A549 (cell line): ENCODE measurements at regions not wholly inside any gene's neighbourhood (a gene's known extent, or its start where the extent isn't known, plus 50 kb on each side); places are given as distances from the start of the nearest gene placed in this dataset.

Source experiments
- ATAC-seq, 2 experiments: fragments of 200-7000 bp in 1 of 2; fragments of >200 bp in 1 of 2; cut with Nextera tagmentation in 1 of 2; cut with Tn5 transposase in 1 of 2; 3 replicates each; pipeline versions ENCODE4 v1.8.0 to v1.9.1; 2018 to 2020; ENCODE audit warnings: mild to moderate bottlenecking in 1 of 2, moderate library complexity in 1 of 2
- CTCF ChIA-PET: fragments of 300-600 bp; sonication (Branson Sonifier 250); formaldehyde crosslinking; extraction: SDS; loops from one replicate; lab custom pipeline; 2021; ENCODE audit warnings: antibody characterized with exemption, inconsistent platforms; lab: Yijun Ruan, JAX
- POLR2A ChIA-PET: fragments of 350-600 bp; formaldehyde crosslinking; extraction: SDS; loops from one replicate; lab custom pipeline; 2021; ENCODE audit warnings: antibody characterized with exemption, inconsistent platforms; lab: Yijun Ruan, JAX
- DNase-seq, 2 experiments: peaks; one replicate each; pipeline versions ENCODE4 v3.0.0 to v3.0.0-alpha.2; 2011 to 2016; ENCODE audit warnings: low read depth in 1 of 2, low spot score in 1 of 2
- FAIRE-seq: peaks from 2 replicates; lab custom pipeline; 2011; peaks lifted over from hg19 to GRCh38; lab: Jason Lieb, UNC
- H3K27ac ChIP-seq, 2 experiments: fragments of >200 bp; sonication (Bioruptor Twin); formaldehyde crosslinking; 3 replicates each; pipeline ENCODE4 v1.5.1; 2016 to 2017
- H3K4me1 ChIP-seq: fragments of >200 bp; sonication (Bioruptor Twin); formaldehyde crosslinking; 3 replicates; pipeline ENCODE4 v1.6.1; 2016
- H3K4me2 ChIP-seq: fragments of >200 bp; sonication (Bioruptor Twin); formaldehyde crosslinking; 3 replicates; pipeline ENCODE4 v1.6.1; 2016
- H3K4me3 ChIP-seq: fragments of >200 bp; sonication (Bioruptor Twin); formaldehyde crosslinking; 3 replicates; pipeline ENCODE4 v1.5.1; 2016
- H3K9me3 ChIP-seq: fragments of >200 bp; sonication (Bioruptor Twin); formaldehyde crosslinking; 3 replicates; pipeline ENCODE4 v1.6.1; 2016
- BHLHE40 ChIP-seq: IDR thresholded peaks from 2 replicates; pipeline ENCODE4 v1.6.1; 2012; ENCODE audit warnings: low read depth, low read length, inconsistent platforms
- CBX2 ChIP-seq: fragments of 200-600 bp; sonication (generic); IDR thresholded peaks from 2 replicates; pipeline ENCODE4 v1.6.1; 2016; ENCODE audit warnings: low read depth, mild to moderate bottlenecking, borderline replicate concordance
- EHF ChIP-seq: fragments of 250-450 bp; sonication (Bioruptor Pico); IDR thresholded peaks from 2 replicates; pipeline ENCODE4 v1.5.0; 2020; ENCODE audit warnings: mild to moderate bottlenecking
- FOSB ChIP-seq: fragments of 250-450 bp; sonication (Bioruptor Pico); IDR thresholded peaks from 2 replicates; pipeline ENCODE4 v1.5.0; 2020; ENCODE audit warnings: mild to moderate bottlenecking, moderate library complexity
- HDAC2 ChIP-seq: fragments of 200-600 bp; sonication (generic); IDR thresholded peaks from 2 replicates; pipeline ENCODE4 v1.6.1; 2016
- HOXB13 ChIP-seq: fragments of 250-450 bp; sonication (Bioruptor Pico); IDR thresholded peaks from 2 replicates; pipeline ENCODE4 v1.5.0; 2020; ENCODE audit warnings: low read depth, mild to moderate bottlenecking, moderate library complexity
- JUNB ChIP-seq: fragments of >200 bp; sonication (Bioruptor Twin); formaldehyde crosslinking; IDR thresholded peaks from 2 replicates; pipeline ENCODE4 v1.6.1; 2016
- NFE2L2 ChIP-seq: fragments of 150-350 bp; conservative IDR thresholded peaks from 2 replicates; pipeline ENCODE4 v1.6.1; 2014; ENCODE audit warnings: low read length
- PHF8 ChIP-seq: fragments of 200-600 bp; sonication (generic); IDR thresholded peaks from 2 replicates; pipeline ENCODE4 v1.6.1; 2016; ENCODE audit warnings: low read depth, mild to moderate bottlenecking, antibody characterized with exemption, moderate library complexity, borderline replicate concordance
- POLR2A ChIP-seq: IDR thresholded peaks from 2 replicates; pipeline ENCODE4 v1.6.1; 2012; ENCODE audit warnings: mild to moderate bottlenecking, low read length
- RNF2 ChIP-seq: fragments of 200-600 bp; sonication (generic); IDR thresholded peaks from 2 replicates; pipeline ENCODE4 v1.6.1; 2016; ENCODE audit warnings: low read depth, mild to moderate bottlenecking, antibody characterized with exemption, moderate library complexity, borderline replicate concordance
- SMC3 ChIP-seq: fragments of >200 bp; sonication (Bioruptor Twin); formaldehyde crosslinking; IDR thresholded peaks from 3 replicates; pipeline ENCODE4 v1.6.1; 2018; ENCODE audit warnings: inconsistent platforms
- ZSCAN20 ChIP-seq: fragments of 250-450 bp; sonication (Bioruptor Pico); IDR thresholded peaks from 2 replicates; pipeline ENCODE4 v1.8.0; 2022; ENCODE audit warnings: mild to moderate bottlenecking, moderate library complexity
- WGBS: methylation state at CpG from one replicate; pipeline ENCODE4 v1.1.6; 2017; ENCODE audit errors: missing lambda C conversion rate; 5-methylcytosine and 5-hydroxymethylcytosine counted together
- TF ChIP-seq, protein P1 (sequence below): fragments of 250-450 bp; sonication (Bioruptor Pico); IDR thresholded peaks from 2 replicates; pipeline ENCODE4 v1.5.0; 2021; ENCODE audit warnings: mild to moderate bottlenecking, moderate library complexity, borderline replicate concordance
- TF ChIP-seq, protein P2 (sequence below): fragments of 150-350 bp; IDR thresholded peaks from 2 replicates; pipeline ENCODE4 v1.6.1; 2014; ENCODE audit warnings: low read depth, mild to moderate bottlenecking, low read length
- TF ChIP-seq, protein P3 (sequence below): IDR thresholded peaks from 2 replicates; pipeline ENCODE4 v1.6.1; 2012; ENCODE audit warnings: low read depth, borderline replicate concordance
- TF ChIP-seq, protein P4 (sequence below): fragments of >200 bp; sonication (Bioruptor Twin); formaldehyde crosslinking; IDR thresholded peaks from 2 replicates; pipeline ENCODE4 v1.6.1; 2016
- TF ChIP-seq, protein P5 (sequence below): fragments of 250-450 bp; sonication (Bioruptor Pico); IDR thresholded peaks from 2 replicates; pipeline ENCODE4 v1.5.0; 2020; ENCODE audit warnings: low read depth, mild to moderate bottlenecking, moderate library complexity
- TF ChIP-seq, protein P6 (sequence below): fragments of >200 bp; sonication (Bioruptor Twin); formaldehyde crosslinking; IDR thresholded peaks from 3 replicates; pipeline ENCODE4 v1.5.1; 2016

DNA sequence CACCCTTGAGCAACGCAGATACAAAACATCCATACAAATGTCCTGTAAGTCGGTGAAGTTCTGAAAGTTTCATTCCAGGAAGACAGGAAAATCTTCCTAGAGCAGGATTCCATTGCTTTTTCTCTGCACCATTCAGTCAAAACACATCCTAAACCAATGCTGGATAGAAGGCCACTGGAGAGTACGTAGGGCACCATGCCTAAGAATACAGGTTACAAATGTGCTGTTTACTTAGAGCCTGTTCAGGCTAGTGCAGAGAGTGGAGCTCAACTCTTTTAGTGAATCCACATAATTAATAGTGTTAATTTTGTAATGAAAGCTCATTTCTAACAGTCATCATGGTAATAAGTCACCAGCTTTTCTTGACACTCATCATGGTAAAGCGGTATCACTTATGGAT lies 187.6 kb downstream of the NHLRC3 start:
- no peak for TF ChIP-seq EHF (CRISPR knock-in tag)
- no peak for TF ChIP-seq POLR2A
- FAIRE-seq: no peak

DNA sequence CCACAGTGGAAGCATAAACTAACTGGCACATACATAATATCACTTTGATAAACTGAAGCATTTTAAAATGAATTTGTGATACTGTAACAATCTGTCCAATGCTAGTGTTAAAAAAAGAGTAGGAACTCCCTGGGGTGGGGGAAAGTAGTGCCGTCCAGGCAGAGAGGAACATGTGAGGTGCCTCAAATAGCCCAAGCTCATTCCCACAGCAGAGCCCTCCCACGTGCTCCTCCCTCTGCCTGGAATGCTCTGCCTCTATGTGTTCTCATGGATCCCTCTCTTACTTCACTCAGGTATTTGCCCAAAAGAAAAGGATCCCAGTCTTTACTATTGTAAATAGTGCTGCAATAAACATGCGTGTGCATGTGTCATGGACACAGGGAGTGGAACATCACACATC lies 188.1 kb downstream of the NHLRC3 start:
- Histone ChIP-seq H3K27ac (no peak overlapping the region), H3K9me3 (no peaks in the 10 kb centered on the region), H3K4me3 (no peak overlapping the region), H3K4me2 (no peak overlapping the region), H3K4me1 (no peaks in the 10 kb centered on the region)
- ATAC-seq (no peak), DNase-seq (no peak), FAIRE-seq (no peak)
- TF ChIP-seq FOSB (CRISPR knock-in tag): no peak
- no peak for TF ChIP-seq CBX2
- TF ChIP-seq, protein P1, sequence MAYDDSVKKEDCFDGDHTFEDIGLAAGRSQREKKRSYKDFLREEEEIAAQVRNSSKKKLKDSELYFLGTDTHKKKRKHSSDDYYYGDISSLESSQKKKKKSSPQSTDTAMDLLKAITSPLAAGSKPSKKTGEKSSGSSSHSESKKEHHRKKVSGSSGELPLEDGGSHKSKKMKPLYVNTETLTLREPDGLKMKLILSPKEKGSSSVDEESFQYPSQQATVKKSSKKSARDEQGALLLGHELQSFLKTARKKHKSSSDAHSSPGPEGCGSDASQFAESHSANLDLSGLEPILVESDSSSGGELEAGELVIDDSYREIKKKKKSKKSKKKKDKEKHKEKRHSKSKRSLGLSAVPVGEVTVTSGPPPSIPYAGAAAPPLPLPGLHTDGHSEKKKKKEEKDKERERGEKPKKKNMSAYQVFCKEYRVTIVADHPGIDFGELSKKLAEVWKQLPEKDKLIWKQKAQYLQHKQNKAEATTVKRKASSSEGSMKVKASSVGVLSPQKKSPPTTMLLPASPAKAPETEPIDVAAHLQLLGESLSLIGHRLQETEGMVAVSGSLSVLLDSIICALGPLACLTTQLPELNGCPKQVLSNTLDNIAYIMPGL (CRISPR knock-in tag): no peak
- no peak for TF ChIP-seq RNF2
- TF ChIP-seq PHF8: no peak
- no peak for TF ChIP-seq JUNB
- TF ChIP-seq, protein P2, sequence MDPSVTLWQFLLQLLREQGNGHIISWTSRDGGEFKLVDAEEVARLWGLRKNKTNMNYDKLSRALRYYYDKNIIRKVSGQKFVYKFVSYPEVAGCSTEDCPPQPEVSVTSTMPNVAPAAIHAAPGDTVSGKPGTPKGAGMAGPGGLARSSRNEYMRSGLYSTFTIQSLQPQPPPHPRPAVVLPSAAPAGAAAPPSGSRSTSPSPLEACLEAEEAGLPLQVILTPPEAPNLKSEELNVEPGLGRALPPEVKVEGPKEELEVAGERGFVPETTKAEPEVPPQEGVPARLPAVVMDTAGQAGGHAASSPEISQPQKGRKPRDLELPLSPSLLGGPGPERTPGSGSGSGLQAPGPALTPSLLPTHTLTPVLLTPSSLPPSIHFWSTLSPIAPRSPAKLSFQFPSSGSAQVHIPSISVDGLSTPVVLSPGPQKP: no peak
- TF ChIP-seq, protein P3, sequence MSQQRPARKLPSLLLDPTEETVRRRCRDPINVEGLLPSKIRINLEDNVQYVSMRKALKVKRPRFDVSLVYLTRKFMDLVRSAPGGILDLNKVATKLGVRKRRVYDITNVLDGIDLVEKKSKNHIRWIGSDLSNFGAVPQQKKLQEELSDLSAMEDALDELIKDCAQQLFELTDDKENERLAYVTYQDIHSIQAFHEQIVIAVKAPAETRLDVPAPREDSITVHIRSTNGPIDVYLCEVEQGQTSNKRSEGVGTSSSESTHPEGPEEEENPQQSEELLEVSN: no peak
- ChIA-PET POLR2A (no interaction called here), CTCF (interaction anchor here (0.9 kb wide), 1 partner anchor 386 kb away, joined by 3 read pairs; no protein-coding TSS in a partner anchor)
- WGBS: 16% methylated on average over 3 of the region's 3 CpGs

More for the DNA sequence above, 187.6 kb downstream of the NHLRC3 start:
- WGBS: 2% methylated on average over 4 of the region's 4 CpGs
- no peaks in the 10 kb centered on the region for H3K9me3 ChIP-seq
- H3K4me3 ChIP-seq: no peak overlapping the region
- ATAC-seq (no peak), DNase-seq (no peak)
- H3K27ac ChIP-seq: no peak overlapping the region
- H3K4me2 ChIP-seq: no peak overlapping the region
- ChIA-PET CTCF (no interaction called here), POLR2A (no interaction called here)
- no peaks in the 10 kb centered on the region for H3K4me1 ChIP-seq

DNA sequence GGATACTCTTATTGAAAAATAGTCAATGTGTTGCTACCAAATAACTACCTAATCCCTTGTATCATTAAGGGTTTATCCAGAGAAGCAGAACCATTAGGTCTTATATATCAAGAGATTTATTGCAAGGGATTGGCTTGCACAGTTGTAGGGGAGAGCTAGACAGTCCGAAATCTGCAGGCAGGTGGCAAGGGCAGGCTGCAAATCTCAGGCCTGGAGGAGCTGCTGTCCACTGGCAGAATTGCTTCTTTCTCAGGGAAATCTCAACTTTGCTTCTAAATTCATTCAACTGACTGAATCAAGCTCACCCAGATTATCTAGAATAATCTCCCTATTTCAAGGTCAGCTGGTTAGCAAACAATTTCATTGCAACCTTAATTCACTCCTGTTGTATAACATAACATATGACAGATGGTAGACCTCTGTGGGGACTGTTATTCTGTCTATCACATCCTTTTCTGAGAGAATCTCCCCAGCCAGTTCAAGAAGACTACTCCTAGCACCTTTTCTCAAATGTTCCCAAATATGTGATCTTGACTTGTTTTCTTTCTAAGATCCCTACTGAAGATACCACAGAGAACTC lies 194.2 kb downstream of the NHLRC3 start:
- CTCF ChIA-PET: interaction anchor here (0.7 kb wide), 1 partner anchor 380 kb away, joined by 3 read pairs; no protein-coding TSS in a partner anchor
- ATAC-seq (no peak), FAIRE-seq (no peak), DNase-seq (no peak)
- no peaks in the 10 kb centered on the region for H3K9me3 ChIP-seq
- H3K4me2 ChIP-seq: no peak overlapping the region
- 0% methylated on average over 1 of the region's 1 CpG for WGBS
- POLR2A ChIA-PET: no interaction called here
- TF ChIP-seq PHF8: no peak
- no peak for TF ChIP-seq HOXB13 (CRISPR knock-in tag)
- no peak for TF ChIP-seq HDAC2
- TF ChIP-seq, protein P4, sequence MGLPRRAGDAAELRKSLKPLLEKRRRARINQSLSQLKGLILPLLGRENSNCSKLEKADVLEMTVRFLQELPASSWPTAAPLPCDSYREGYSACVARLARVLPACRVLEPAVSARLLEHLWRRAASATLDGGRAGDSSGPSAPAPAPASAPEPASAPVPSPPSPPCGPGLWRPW: no peak
- TF ChIP-seq, protein P5, sequence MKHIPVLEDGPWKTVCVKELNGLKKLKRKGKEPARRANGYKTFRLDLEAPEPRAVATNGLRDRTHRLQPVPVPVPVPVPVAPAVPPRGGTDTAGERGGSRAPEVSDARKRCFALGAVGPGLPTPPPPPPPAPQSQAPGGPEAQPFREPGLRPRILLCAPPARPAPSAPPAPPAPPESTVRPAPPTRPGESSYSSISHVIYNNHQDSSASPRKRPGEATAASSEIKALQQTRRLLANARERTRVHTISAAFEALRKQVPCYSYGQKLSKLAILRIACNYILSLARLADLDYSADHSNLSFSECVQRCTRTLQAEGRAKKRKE (CRISPR knock-in tag): no peak
- no peak for TF ChIP-seq ZSCAN20
- TF ChIP-seq FOSB (CRISPR knock-in tag): no peak
- TF ChIP-seq, protein P6, sequence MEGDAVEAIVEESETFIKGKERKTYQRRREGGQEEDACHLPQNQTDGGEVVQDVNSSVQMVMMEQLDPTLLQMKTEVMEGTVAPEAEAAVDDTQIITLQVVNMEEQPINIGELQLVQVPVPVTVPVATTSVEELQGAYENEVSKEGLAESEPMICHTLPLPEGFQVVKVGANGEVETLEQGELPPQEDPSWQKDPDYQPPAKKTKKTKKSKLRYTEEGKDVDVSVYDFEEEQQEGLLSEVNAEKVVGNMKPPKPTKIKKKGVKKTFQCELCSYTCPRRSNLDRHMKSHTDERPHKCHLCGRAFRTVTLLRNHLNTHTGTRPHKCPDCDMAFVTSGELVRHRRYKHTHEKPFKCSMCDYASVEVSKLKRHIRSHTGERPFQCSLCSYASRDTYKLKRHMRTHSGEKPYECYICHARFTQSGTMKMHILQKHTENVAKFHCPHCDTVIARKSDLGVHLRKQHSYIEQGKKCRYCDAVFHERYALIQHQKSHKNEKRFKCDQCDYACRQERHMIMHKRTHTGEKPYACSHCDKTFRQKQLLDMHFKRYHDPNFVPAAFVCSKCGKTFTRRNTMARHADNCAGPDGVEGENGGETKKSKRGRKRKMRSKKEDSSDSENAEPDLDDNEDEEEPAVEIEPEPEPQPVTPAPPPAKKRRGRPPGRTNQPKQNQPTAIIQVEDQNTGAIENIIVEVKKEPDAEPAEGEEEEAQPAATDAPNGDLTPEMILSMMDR: no peak
- TF ChIP-seq BHLHE40: no peak
- no peak for TF ChIP-seq NFE2L2
- no peak for TF ChIP-seq SMC3
- no peak overlapping the region for H3K27ac ChIP-seq
- no peaks in the 10 kb centered on the region for H3K4me1 ChIP-seq
- H3K4me3 ChIP-seq: no peak overlapping the region
